GM21390 (cell line): ENCODE measurements at regions not wholly inside any gene's neighbourhood (a gene's known extent, or its start where the extent isn't known, plus 50 kb on each side); places are given as distances from the start of the nearest gene placed in this dataset.

Source experiments
- ATAC-seq: cut with Tn5 transposase; IDR thresholded peaks from one replicate; pipeline ENCODE4 v1.9.1; 2021; ENCODE audit not compliant: unreplicated experiment

DNA sequence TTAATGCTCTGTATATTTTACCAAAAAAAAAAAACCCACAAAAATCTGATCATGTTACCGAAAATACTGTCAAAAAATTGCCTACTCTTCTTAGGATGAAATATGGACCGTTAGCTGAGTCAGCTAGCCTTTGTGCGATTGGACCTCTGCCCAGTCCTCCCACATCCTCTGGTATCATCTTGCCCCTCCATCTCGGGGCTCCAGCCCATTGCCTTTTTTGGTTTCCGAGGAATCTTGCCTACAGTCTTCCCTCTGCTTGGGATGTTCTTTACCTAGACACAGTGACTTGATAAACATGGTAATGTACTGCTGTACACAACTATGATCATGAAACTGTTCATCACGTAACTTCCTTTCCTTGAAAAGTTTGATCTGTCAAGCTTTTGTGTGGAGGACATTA lies 371.4 kb downstream of the SV2B start:
- ATAC-seq = no peak

DNA sequence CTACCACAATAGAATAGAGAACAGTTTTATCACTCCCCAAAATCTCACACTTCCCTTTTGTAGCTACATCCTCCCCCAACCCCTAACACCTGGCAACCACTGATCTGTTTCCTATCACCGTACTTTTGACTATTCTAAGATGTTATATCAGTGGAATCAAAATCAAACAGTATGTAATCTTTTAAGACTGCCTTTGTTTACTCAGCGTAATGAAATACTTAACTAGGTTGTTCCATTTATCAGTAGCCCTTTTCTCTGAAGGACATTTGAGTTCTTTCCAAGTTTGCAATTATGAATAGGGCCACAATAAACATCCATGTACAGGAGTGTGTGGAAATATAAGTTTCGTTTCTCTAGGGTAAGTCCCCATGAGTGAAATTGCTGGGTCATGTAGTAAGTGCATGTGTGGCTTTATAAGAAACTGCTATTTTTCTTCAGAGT lies 372.3 kb downstream of the SV2B start:
- no peak for ATAC-seq

DNA sequence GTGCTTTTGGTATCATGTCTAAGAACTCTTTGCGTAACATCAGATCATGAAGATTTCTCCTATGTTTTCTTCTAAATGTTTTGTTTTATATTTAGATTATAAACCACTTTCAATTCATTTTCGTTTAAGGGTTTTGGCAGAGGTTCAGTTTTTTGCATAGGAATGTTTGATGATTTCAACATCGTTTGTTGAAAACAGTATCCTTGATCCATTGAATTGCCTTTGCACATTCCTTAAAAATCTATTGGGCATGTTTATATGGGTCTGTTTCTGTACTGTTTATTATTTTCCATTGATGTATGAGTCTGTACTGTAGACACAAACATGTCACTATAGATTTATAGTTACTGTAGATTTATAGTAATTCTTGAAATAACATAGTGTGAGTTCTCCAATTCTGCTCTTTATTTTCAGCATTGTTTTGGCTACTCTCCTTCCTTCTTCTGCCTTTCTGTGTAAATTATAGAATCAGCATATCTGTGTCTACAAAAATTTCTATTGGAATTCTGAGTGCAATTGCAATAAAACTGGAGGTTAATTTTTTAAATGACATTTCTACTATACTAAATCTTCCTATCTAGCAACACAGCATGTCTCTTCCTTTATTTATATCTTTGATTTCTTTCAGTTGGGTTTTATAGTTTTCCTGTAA lies 374.0 kb downstream of the SV2B start:
- ATAC-seq = no peak

DNA sequence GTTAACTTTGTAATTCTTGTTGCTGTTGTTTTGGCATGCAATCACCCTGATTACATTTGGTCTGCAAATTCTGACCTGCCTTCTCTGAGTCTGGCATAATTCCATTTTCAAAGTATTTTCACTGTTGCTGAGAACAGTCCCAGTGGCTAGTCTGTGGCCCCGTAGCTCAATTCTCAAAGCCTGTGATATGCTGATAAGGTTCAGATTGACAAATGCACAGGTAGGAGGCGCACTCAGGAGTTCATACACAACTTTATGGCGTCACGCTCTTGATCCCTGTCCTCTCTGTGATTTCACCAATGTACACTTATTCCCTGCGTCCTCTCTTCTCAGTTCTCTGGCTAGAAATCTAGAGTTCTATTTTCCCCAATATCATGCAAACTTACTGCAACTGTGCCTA lies 376.6 kb upstream of the SLCO3A1 start:
- ATAC-seq = no peak

DNA sequence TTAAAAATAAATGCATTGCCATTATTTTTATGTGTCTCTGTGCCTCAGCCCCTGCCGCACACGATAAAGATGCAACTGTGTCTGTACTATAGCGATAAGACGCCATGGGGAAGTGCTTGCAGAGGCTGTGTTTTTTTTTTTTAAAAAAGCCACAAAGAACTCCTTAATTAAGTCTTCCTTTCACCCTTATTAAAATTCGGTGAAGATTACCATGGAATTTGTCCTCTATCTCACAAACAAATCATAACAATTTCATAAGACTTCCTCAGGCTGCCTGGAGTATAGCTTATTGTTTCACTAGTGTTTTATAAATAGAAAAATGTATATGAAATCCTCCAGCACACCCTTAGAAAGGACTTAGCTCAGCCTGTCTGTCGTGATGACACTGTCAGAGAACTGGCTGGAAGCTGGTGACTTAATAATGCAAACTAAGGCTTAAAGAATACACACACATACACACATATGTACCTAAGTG lies 374.8 kb upstream of the SLCO3A1 start:
- ATAC-seq = no peak

DNA sequence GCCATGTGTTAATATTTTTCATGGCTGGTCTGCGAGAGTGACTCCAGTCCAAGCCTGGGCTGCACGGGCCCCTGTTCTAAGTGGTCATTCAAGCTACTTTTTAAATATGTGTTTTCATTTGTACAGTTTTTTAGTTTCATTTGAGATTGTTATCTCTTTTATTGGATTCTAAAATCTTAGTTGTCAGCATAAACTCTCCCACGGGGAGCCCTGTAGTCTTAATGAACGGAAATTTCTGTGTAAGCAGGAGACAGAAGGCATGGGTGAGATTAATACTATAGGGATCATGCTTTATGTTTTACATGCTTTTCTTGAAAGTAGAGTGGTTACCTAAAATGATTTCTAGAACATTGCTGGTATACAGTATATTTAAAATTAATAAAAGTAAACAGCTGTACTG lies 373.1 kb upstream of the SLCO3A1 start:
- ATAC-seq = no peak

DNA sequence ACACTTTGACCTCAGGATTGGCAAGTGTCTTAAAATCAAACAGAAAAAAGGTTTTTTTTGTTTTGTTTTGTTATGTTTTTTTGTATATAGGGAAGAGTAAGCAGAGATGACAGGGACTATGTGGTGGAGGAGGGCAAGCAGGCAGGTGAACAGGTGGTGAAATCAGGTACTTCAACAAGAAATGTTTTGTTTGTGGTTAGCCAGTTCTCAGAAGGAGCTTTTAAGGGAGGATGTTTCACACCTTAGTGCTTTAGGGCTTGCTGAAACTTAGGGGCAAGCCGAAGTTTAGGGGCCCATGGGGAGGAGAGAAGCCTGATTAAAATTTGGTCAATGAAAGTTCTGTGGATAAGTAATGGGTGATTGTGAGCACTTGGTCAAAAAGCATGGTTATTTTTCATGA lies 370.7 kb upstream of the SLCO3A1 start:
- no peak for ATAC-seq

DNA sequence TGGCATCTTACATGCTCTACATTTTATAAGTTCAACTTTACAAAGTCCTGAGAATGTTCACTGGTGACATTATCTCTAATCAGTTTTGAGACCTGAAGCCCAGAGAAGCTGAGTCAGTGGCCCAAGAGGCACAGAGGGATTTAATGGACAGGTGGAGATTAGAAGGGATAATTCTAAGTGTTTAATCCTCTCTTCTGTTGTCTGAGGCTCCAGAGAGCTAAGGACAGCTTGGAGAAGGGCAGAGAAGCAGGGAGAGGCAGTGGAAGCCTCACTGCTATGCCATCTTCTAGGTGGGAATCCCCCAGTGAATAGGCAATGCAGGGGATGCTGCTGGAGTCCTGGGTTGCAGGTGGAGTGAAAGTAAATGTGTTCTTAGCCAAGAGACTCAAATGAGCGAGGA lies 369.4 kb upstream of the SLCO3A1 start:
- ATAC-seq = no peak

DNA sequence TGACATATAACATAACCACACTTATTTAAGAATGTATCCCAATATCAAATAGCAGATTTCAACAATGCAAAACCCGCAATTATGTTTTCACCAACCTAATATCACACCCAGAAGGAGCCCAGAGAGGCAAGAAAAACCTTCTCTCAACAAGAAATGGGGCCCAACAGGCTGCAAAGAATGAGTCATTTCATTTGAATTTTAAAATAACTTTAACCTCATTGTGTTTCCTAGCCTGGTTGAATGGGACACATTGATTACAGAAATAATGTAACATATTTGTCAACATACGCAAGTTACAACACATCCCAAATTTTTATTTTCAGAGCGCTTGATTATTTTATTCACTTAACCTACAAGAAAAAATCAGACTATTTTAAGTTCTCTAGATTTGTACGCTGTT lies 365.1 kb upstream of the SLCO3A1 start:
- no peak for ATAC-seq

DNA sequence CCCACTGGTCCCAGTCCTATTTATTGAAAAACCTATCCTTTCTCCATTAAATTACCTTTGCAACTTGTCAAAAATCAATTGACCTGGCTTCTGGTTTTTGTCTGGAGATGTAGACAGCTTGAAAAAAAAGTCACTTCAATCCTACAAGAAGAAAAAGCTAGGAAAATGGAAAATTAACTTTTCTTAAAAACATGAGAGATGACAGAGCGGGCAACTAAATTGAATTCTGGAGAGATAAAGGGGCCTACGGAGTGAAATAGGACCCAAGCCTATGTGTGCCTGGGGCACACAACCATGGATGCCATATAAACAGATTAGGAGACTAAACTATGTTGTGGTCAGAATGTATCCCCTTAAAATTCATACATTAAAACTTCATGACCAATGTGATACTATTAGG lies 363.3 kb upstream of the SLCO3A1 start:
- no peak for ATAC-seq

DNA sequence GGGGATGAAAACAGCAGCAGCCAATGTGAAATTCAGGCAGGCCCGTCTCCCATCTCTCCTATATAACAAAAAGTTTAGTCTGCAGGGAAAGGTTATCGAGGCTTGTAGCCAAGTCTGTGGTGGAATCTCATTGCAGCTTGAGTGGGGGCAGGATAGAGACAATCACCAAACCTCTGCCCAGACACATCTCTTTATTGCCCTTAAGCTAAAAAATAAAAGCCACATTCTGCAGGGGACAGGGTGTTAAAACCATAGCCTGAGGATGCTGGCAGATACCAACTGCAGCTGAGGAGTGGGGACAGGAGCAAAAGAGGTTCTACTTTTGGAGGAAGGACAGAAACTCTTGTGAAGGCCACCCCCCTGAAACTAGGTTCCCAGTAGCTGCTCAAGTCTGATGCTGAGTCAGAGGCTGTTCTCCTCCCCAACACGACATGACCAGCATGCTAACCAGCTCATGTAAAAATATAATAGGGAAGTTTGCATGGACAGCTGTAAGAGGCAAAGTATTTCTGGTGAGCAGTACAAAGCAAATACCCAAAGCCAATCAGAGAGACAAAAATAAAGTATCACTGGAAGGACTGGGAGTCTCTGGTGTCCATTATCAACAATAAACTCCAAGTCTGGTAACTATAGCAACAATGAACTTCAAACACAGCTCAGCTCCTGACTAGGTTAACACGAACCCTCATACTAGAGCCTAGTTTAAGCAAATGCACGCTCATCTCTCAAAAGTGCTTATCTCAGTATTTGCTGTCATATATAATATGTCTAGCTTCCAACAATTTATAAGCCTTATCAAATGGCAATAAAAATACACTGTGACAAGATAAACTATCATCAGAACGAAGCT lies 362.2 kb upstream of the SLCO3A1 start:
- no peak for ATAC-seq

DNA sequence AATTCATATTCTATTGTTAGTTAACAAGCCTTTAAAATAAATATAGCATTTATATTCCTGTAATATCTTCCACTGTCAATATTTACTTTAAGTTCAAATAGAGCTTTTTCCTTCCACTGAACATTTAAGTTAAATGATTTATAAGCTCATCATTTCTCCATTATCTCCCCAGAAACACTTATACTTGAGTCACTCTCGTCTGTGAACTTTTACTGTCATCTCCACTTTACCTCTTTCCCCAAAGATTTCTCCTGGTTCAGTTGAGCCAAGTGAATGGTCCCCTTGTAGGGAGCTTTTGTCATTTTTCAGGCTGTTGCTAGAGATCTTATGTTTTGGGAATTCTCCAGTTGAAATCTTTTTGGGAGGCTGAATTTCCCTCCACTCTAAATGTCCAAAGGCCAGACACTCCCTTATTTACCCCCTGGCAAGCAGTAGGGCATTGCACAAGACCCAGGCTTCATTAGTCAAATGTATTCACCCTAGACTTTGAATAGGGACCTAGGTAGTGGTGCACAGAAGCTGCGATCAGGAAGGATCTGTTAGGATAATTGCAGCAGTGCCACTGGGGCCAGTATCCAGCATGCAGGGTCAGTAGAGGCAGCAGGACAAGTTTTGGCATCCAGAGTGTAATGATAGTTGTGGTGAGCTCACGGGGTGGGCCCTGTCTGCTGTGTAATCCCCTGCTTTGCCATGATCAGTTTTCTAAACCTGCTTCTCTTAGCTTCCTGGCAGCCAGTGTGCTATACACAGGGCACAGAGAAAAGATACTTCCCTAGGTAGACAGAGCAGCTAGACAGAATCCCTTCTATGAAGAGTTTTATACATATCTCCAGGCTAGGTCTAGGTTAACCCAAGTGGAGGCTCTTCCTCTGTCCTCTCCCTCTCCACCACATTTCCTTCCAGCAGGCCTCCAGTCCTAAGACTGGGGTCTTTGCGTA lies 356.5 kb upstream of the SLCO3A1 start:
- ATAC-seq = no peak

DNA sequence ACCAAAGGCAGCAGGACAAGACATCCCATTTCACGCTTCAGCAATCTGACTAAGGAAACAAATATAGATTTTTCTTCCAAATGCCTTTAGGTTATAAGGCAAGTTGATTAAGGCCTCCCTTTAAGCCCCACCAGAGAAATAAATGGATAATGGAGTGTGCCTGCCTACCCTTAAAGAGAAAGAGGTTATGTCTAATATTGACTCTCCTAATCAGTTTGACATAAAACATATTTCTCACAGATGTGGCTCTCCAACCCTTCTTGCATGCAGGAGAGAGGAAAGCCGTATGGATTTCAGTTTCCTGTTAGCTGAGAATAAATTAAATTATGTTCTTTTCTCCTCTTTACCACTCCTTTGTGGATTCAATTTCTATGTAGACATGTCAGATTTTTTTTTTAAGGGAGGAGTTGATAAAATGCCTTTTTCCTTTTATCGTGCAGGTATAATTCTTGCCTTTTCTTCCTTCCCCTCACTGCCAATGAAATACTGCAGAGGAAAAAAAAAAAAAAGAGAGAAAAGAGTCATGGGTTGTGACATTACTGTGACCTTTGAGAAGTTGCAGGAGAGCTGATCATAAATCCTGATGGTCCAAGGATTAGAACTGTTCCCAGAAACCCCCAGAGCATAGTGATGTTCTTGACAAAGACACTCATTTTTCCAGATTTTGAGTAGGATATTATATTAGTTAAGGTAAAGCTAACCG lies 355.3 kb upstream of the SLCO3A1 start:
- no peak for ATAC-seq

DNA sequence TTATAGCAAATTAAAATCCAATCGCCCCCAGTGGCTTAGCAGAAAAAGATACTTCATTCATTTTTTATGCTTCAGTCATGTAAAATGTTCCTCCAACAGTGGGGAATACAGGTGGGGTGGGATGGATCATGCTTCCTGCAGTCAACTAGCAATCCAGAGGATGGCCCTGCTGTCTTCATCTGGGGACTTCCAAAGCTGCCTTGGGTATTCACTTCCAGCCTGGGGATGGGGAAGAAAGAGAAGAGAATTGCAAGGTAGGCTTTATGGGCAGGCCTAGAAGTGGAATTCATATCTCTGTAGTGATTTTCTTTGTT lies 354.8 kb upstream of the SLCO3A1 start:
- ATAC-seq = no peak

DNA sequence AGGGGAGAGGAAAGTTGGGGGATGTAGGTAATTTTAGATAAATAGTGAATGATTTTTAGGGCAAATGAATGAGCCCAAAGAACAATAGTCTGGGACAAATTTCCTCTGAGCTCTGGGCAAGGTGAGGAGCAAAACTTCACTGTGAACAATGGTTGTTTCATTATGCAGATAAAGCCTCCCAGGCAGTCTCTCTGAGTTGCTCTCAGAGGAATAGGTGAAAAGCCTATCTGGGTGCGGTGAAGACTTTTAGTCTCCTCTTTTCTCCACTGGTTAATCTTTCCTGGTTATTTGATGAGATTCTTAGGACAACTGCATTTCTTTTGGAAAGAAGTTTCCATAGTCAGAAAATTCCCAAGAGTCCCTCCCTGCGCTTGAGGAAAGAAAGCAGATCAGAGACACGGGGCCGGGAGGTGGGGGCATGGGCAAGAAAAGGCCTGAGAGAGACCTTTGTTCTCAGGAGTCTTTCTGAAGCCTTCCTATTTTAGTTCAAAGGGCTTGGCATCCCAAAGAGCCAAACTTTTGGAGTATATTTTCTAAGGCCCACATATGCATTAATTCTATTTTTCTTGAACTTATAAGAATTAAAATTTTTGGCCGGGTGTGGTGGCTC lies 353.6 kb upstream of the SLCO3A1 start:
- no peak for ATAC-seq

DNA sequence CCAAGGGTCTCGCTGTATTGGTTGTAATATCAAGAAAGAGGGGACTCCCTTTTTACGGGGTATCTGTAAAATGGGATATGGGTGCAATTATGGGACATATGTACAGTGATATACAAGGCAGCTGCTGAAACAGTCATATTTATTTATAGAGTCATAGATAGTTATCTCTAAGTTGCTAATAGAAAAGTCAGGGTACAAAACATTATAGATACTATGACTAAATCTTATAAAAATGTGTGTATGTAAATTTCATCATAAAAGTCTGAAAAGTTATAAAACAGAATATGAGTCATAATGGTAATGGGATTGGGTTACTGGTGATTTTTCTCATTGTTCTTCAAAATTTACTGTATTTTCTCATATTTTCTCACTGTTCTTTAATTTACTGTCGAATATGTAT lies 344.9 kb upstream of the SLCO3A1 start:
- ATAC-seq = no peak

DNA sequence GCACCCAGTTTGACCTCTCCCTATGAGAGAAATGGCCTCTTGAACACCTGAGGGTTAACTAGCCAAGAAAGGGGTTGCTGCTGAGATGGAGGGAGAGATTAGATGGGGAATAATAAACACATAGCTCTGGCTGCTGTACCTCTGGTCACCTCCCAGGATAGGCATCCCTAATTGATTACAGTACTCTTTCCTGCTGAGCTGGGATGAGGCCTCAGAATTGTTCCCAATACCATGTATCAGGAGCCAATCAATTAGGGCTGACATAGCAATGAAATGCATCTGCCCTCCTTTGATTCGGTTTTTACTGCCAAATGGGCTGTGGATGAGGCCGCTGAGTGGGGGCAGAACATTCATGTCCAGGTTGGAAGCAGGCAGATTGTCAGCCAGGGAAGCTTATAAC lies 339.4 kb upstream of the SLCO3A1 start:
- no peak for ATAC-seq

DNA sequence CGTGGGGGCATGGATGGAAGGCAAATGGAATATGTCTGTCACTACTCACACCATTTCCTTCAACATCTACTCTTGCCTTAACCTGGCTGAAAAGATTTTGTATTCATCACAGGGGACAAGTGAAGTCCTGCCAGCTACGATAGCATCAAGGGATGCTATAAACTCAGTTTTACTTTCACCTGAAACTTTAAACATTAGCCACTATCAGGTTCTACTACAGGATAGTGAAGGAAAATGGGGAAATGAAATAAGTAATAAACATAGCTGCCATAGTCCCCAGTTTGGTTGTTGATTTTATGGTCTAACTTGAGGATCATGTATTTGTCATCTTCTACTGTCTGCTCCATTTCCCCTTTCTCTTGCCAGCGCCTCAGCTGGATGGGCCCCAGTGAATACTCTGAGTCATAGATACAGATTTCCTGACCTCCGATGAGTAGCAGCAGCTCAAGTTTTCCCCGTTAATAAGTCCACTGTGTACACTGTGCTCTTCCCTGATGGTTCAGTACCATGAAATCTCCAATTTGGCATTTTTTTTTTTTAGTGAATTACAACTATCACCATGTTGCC lies 338.2 kb upstream of the SLCO3A1 start:
- ATAC-seq = no peak

DNA sequence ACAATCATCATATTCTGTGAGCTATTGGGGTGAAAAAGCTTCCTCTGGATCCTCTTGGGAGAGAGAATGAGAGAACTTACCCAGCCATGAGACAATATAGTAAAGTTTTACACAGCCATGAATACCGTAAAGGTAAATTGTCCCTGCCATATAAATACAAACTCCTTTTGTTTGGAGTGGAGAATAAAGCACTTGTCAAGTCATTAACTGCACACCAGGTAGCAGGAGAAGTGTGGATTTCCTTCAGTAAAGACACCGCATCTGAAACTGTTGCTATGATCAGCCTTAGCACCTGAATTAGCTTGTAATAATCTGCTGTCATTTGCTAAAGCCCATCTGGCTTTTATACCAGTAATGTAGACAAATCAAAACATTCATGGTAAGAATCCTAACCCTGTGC lies 336.6 kb upstream of the SLCO3A1 start:
- no peak for ATAC-seq

DNA sequence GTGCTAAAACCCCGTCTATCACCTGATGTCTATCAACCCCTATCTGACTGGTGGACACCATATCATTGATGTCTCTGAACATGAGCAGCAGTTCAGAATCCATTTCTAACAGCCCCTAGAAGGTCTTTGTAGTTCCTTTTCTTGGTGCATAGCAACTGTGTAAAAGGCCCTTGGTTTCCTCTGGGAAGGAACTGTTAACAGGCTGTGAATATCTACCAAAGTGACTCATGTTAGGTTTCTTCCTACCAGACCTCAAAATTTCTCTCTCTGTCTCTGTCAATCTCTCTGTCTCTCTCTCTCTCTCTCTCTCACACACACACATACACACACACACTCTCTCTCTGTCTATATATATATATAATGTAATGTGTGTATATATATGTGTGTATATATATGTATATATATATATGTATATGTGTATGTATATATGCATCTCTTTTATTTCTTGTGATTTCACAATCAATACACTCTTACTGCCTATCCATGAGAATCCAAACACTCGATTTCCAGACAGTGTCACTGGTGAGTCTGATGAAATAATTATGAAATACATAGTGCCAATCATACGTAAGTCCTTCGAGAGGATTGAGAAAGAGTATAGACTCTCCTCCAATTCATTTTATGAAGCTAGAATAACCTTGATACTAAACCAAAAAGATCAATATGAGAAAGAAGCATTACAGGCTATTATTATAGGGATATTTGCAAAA lies 335.9 kb upstream of the SLCO3A1 start:
- ATAC-seq = no peak
